HEK293T (cell line): ENCODE measurements at regions not wholly inside any gene's neighbourhood (a gene's known extent, or its start where the extent isn't known, plus 50 kb on each side); places are given as distances from the start of the nearest gene placed in this dataset.

ENCODE experiments used
- ARNT ChIP-seq: fragments of 450-650 bp; IDR thresholded peaks from 2 replicates; pipeline ENCODE4 v1.6.1; 2017; ENCODE audit warnings: mild to moderate bottlenecking
- BHLHE40 ChIP-seq: fragments of 450-650 bp; IDR thresholded peaks from 2 replicates; pipeline ENCODE4 v1.6.1; 2016; ENCODE audit warnings: mild to moderate bottlenecking, moderate library complexity, borderline replicate concordance
- ELF4 ChIP-seq: fragments of 450-650 bp; IDR thresholded peaks from 2 replicates; pipeline ENCODE4 v1.6.1; 2017; ENCODE audit warnings: antibody characterized with exemption
- HDGF ChIP-seq: fragments of 450-650 bp; IDR thresholded peaks from 2 replicates; pipeline ENCODE4 v1.6.1; 2017; ENCODE audit warnings: antibody characterized with exemption, borderline replicate concordance
- L3MBTL2 ChIP-seq: fragments of 450-650 bp; conservative IDR thresholded peaks from 2 replicates; pipeline ENCODE4 v1.6.1; 2016; ENCODE audit warnings: mild to moderate bottlenecking
- LEF1 ChIP-seq: fragments of 450-650 bp; IDR thresholded peaks from 2 replicates; pipeline ENCODE4 v1.6.1; 2017; ENCODE audit warnings: mild to moderate bottlenecking, borderline replicate concordance
- NFRKB ChIP-seq: fragments of 450-650 bp; IDR thresholded peaks from 2 replicates; pipeline ENCODE4 v1.6.1; 2016; ENCODE audit warnings: mild to moderate bottlenecking, moderate library complexity
- TARDBP ChIP-seq: fragments of 450-650 bp; IDR thresholded peaks from 2 replicates; pipeline ENCODE4 v1.6.1; 2016
- TF ChIP-seq, protein P1 (sequence below): fragments of 450-650 bp; IDR thresholded peaks from 2 replicates; pipeline ENCODE4 v1.6.1; 2016

DNA sequence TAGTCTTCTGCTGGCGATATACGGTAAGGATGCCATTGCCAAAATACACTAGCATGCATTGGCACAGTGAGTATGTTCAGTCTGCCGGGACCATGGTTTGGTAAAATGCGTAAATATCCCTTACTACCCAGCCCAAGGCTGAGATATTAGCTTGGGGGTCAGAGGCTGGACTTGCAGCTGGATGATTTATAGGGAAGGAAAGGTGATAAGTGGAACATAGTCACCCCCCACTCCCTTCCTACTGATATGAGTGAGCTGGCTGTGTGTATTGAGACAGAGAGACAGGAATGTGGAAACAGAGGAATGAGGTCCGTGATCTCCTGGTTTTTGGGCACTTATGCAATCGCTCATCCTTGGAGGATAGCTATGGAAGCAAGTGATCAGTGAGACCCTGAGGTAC lies 642.8 kb downstream of the KCNT2 start:
- TF ChIP-seq ARNT, result no peak
- no peak for TF ChIP-seq BHLHE40
- TF ChIP-seq HDGF, result no peak
- TF ChIP-seq, protein P1, sequence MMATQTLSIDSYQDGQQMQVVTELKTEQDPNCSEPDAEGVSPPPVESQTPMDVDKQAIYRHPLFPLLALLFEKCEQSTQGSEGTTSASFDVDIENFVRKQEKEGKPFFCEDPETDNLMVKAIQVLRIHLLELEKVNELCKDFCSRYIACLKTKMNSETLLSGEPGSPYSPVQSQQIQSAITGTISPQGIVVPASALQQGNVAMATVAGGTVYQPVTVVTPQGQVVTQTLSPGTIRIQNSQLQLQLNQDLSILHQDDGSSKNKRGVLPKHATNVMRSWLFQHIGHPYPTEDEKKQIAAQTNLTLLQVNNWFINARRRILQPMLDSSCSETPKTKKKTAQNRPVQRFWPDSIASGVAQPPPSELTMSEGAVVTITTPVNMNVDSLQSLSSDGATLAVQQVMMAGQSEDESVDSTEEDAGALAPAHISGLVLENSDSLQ, result no peak
- no peak for TF ChIP-seq NFRKB
- no peak for TF ChIP-seq LEF1
- TF ChIP-seq ELF4, result no peak
- TF ChIP-seq L3MBTL2, result no peak
- no peak for TF ChIP-seq TARDBP
